ENCODE measurements at regions not wholly inside any gene's neighbourhood (a gene's known extent, or its start where the extent isn't known, plus 50 kb on each side); places are given as distances from the start of the nearest gene placed in this dataset.

- TF ChIP-seq CTCF (IDR thresholded peaks at IDR 0.05; ENCODE audit: low read depth, low read length), result peak; percentile 59
- TF ChIP-seq POLR2A (IDR thresholded peaks at IDR 0.05; ENCODE audit: extremely low read depth, insufficient read length), result no peak
These were observed 337.9 kb downstream of the AACS start for GRCh38 chr12:125402874-125403789.
